ES-I3 (cell line): ENCODE measurements at regions not wholly inside any gene's neighbourhood (a gene's known extent, or its start where the extent isn't known, plus 50 kb on each side); places are given as distances from the start of the nearest gene placed in this dataset.

ENCODE experiments used
- H3K36me3 ChIP-seq: 2 replicates; pipeline ENCODE4 v1.6.1; 2013; ENCODE audit warnings: mild to moderate bottlenecking, low read length, control low read depth, moderate library complexity; ENCODE audit not compliant: insufficient read depth
- H3K4me1 ChIP-seq: 2 replicates; pipeline ENCODE4 v1.6.1; 2013; ENCODE audit warnings: mild to moderate bottlenecking, control low read depth, low read length; ENCODE audit not compliant: insufficient read depth
- H3K9ac ChIP-seq: 2 replicates; pipeline ENCODE4 v1.6.1; 2013; ENCODE audit warnings: low read depth, mild to moderate bottlenecking, low read length, moderate library complexity
- H3K9me3 ChIP-seq: 2 replicates; pipeline ENCODE4 v1.6.1; 2013; ENCODE audit warnings: mild to moderate bottlenecking, low read length, moderate library complexity; ENCODE audit not compliant: control insufficient read depth, insufficient read depth

DNA sequence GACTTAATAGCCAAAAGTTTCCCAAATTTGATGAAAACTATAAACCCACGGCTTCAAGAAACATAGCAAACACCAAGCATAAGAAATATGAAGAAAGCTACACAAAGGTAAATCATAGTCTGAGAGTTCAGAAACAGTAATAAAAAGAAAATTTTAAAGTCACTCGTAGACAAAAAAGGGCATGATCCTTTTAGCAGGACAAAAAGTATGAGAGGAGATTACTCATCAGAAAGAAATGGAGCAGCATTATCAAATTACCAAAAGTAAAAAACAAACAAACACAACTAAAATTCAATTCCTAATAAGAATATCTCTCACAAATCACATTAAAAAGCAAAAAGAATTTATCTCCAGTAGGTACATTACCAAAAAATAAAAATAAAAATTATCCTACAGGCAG, 279.4 kb upstream of the UBE2E2 start:
- Histone ChIP-seq H3K9ac (no peak overlapping the region), H3K36me3 (no peaks in the 10 kb centered on the region), H3K9me3 (no peaks in the 10 kb centered on the region), H3K4me1 (no peaks in the 10 kb centered on the region)

DNA sequence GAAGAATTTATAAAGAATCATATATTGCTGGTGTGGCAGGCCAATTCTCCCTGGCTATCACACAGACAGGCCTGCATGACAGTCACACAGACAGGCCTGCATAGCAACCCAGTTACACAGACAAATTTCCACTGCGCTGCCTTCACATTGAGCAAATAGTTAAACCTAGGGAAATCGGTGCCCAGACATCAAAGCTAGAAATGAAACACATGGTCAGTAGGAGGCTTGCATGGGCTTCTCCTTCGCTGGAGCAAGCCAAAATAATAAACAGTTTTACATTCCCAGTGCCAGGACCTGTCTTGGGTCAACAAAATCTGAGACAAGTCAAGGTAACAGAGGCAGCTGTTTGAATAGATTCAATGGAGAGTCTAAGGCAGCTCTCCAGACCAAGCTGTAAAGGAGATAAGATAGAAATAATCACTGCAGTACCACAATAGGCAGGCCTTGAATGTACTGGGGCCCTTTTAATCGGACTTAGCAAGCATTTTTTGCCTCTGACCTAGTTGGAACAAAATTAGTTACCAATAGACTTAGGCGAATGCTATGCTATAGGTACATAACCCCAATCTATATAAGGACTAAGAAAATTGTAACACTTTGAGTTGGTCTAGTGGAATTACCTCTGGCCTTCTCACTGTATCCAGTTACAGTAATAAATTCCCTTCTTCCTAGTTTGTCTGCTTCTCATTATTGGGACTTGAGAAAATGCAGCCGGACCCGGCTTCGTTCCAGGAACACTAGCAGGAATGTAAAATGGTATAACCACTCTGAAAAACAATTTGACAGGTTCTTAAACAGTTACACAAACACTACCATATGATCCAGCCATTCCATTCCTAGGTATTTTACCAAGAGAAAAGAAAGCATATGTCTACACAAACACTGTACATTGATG, 274.7 kb upstream of the UBE2E2 start:
- Histone ChIP-seq H3K9ac (no peak overlapping the region), H3K4me1 (no peaks in the 10 kb centered on the region)

DNA sequence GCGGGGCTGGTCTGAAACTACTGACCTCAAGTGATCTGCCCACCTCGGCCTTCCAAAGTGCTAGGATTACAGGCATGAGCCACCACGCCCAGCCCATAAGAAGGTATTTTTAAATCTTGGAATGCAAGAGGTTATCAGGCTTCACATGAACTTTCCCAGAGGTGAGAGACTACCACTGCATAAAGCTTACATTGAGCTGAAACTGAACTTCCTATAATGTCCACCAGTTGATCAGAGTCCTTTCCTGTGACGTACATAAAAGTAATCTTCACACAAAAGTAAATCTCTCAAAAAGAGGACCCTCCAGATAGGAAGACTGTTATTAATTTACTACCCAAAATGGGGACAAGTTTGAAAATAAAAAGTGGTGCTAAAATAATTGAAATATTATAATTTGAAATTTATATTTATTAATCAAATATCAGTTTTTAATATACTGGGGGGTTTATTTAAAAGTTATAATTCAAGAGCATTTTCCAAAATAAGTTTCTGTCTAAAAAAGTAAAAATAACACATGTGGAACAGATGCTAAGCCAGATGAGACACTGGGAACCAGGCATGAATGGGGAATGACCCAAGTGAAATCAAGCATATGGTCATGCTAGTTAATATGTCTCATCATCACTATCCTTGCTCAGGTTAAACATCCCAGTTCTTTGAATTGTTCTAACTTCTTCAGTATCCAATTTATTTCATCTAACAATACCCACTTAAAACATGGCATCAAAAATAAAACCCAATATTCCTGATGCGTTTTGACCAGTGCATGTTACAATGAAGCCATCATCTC, 269.9 kb upstream of the UBE2E2 start:
- Histone ChIP-seq H3K9ac (no peak overlapping the region), H3K9me3 (no peaks in the 10 kb centered on the region), H3K4me1 (no peaks in the 10 kb centered on the region), H3K36me3 (no peaks in the 10 kb centered on the region)

More for the DNA sequence above, 274.7 kb upstream of the UBE2E2 start:
- no peaks in the 10 kb centered on the region for H3K9me3 ChIP-seq
- no peaks in the 10 kb centered on the region for H3K36me3 ChIP-seq

DNA sequence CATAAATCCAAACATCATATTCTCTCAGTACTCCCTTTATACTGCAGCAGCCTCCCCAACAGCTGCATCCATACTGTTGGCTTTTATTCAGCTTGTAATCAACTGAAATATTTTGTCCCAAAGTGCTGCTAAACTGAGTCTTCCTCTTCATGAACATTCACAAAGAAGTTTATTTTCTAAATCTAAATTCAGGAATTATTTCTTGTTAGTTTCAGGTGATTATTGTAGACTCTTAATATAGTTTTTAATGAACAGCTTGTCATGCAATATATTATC, 269.3 kb upstream of the UBE2E2 start:
- H3K4me1 ChIP-seq = no peaks in the 10 kb centered on the region
- H3K9ac ChIP-seq = no peak overlapping the region
- no peaks in the 10 kb centered on the region for H3K36me3 ChIP-seq
- no peaks in the 10 kb centered on the region for H3K9me3 ChIP-seq

DNA sequence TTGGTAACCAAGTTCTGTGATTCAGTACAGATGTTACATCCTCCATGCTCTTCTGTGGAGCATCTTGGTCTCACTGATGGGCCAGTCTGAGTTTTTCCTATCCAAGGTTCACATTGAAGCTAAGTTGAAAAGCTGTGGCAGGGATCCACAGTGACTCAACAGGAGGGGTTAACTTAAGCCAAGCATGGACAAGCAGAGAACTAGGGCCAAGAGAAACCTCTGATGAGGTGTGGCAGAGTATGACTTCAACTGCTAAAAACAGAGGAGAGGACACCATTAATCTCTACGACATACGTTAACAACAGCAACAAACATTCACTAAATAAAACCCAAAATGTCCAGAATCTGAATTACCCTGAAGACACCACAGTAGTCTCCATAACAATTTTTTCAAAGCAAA, 268.1 kb upstream of the UBE2E2 start:
- no peaks in the 10 kb centered on the region for H3K4me1 ChIP-seq
- H3K9me3 ChIP-seq = no peaks in the 10 kb centered on the region
- no peak overlapping the region for H3K9ac ChIP-seq
- no peaks in the 10 kb centered on the region for H3K36me3 ChIP-seq

DNA sequence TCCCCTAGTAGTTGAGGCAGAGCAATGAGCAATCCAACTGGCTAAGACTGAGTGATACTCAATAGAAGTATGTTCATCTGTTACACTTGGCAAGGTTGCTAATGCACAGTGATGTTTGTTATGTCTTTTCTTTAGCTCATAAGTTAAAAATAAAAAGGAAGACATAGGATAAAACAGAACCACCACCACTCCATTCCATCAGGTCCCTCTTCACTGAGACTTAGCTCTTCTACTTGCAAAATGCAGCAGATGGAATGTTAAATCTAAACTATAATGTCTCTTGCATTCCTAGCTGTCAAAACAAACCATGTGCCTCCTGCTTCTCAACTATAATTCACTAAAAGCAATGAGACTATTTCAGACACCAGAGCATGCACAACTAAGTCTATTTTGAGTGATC, 265.6 kb upstream of the UBE2E2 start:
- Histone ChIP-seq H3K4me1 (no peaks in the 10 kb centered on the region), H3K36me3 (no peaks in the 10 kb centered on the region), H3K9me3 (no peaks in the 10 kb centered on the region), H3K9ac (no peak overlapping the region)

DNA sequence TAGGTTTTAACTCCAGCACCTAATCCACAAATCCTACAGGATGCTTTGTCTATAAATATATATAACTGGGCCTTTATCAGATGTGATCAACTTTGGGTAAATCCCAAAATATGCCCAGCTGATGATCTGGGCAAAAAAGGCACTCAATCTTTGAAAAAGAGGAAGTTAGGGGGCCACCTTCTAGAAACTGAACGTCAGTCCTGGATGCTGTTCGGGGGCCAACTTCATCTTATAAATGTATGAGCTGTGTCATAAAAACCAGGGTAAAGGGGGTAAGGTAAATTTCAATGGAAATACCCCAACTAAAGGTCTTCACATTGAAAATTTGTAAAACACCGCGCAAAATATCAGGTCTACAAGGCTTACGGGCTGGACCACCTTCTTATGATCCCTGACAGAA, 264.4 kb upstream of the UBE2E2 start:
- Histone ChIP-seq H3K4me1 (no peaks in the 10 kb centered on the region), H3K9me3 (no peaks in the 10 kb centered on the region), H3K9ac (no peak overlapping the region), H3K36me3 (no peaks in the 10 kb centered on the region)

DNA sequence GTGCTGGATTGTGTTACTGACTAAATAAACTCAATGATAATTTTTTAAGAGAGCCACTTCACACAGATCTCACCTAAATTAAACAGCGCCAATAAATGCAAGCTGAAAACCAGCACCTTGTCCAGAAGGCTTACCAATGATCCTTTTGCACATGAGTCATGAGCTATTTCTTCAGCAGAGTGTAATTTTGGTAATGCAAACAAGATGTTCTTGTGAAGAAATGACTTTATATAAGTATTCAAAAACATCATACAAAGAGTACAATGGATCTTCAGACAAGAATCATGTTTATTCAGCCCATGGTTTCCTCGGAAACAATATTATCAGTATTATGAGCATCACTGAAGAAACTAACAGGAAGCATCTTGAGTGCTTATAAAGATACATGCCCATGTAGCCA, 263.8 kb upstream of the UBE2E2 start:
- H3K4me1 ChIP-seq = no peaks in the 10 kb centered on the region
- no peak overlapping the region for H3K9ac ChIP-seq

DNA sequence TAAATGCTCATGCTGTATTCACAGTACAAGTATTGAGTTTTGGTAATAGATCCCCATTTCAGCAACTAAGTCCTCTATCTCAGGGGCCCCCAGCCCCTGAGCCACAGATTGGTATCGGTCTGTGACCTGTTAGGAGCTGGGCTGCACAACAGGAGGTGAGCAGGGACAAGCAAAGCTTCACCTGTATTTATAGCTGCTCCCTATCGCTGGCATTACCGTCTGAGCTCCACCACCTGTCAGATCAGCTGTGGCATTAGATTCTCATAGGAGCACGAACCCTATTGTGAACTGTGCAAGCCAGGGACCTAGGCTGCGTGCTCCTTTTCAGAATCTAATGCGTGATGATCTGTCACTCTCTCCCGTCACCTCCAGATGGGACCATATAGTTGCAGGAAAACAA, 262.8 kb upstream of the UBE2E2 start:
- H3K9me3 ChIP-seq = no peaks in the 10 kb centered on the region
- H3K9ac ChIP-seq = no peak overlapping the region
- no peaks in the 10 kb centered on the region for H3K36me3 ChIP-seq
- H3K4me1 ChIP-seq = no peaks in the 10 kb centered on the region

More for the DNA sequence above, 263.8 kb upstream of the UBE2E2 start:
- no peaks in the 10 kb centered on the region for H3K36me3 ChIP-seq
- no peaks in the 10 kb centered on the region for H3K9me3 ChIP-seq

DNA sequence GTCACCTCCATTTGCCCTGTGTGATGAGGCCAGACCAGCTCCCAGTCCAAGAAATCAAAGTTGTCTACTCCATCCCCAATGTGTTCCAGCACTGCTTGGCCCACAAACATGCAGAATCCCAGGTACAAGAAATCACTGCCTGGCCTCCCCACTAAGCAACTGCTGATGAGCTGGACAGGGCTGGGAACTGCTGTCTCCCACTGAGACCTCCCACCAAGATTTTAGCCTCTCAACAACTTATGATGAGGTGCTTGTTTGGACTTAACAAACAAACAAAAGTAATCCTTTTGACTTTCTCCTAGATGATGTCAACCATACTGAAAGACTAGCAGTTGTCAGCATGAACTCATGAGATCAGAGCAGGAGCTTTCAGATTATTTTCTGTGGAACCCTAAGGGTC, 260.1 kb upstream of the UBE2E2 start:
- H3K9me3 ChIP-seq = no peaks in the 10 kb centered on the region
- H3K36me3 ChIP-seq = no peaks in the 10 kb centered on the region
- no peak overlapping the region for H3K9ac ChIP-seq
- H3K4me1 ChIP-seq = no peaks in the 10 kb centered on the region

DNA sequence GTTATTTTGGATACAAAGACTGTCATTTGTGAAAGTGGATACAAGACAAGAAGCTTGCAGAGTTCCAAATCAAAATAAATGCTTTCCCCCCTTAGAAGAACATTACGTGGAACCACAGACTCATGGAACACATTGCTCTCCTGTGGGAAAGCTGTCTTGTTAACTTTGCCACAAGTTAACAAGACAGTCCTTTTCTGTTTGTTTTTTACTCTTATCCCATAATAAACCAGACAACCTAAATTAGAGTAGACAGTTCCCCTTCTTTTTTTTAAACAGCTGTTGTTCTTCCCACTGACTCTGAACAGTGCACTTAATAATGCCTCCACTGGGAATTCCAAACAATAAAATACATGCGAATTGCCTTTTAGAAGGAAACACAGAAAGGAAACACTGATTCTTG, 255.3 kb upstream of the UBE2E2 start:
- no peaks in the 10 kb centered on the region for H3K36me3 ChIP-seq
- no peaks in the 10 kb centered on the region for H3K9me3 ChIP-seq
- H3K4me1 ChIP-seq = no peaks in the 10 kb centered on the region
- H3K9ac ChIP-seq = no peak overlapping the region

DNA sequence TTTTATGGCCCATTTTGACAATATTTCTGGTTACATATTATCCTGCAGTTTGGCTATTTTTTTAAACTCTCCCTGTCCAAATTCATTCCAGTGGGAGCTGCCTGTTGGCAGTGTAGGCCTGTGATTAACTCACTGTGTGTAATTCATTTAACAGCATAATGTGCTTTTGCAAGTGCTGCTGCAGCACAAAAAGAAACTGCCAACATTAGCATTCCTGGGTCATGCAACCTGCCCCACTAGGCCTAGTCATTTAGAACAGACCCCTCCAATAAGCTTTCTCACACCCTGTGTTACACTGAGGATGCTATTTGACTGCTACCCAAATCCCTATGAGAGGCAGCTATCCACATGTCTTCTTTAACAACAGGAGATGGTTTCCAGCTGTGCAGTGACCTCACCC, 251.2 kb upstream of the UBE2E2 start:
- Histone ChIP-seq H3K9ac (no peak overlapping the region), H3K9me3 (no peaks in the 10 kb centered on the region), H3K36me3 (no peaks in the 10 kb centered on the region), H3K4me1 (no peaks in the 10 kb centered on the region)

DNA sequence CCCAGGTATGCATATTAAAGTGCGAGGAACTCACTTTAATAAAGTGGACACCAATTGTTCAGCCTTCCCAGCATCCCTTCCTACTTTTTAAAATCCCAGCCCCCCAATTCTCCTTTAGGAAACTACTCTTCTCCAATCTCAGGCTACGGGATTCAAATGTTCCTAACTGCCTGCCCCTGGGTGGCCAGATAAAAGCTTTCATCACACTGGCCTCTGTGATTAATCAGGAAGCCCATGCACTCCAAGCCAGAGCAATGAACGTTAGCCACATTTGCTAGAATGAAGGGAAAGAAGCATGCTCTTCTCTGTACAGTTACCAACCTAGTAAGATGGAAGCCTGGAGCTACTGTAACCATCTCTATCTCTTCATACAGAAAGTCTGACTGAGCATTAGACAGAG, 250.3 kb upstream of the UBE2E2 start:
- Histone ChIP-seq H3K9ac (no peak overlapping the region), H3K4me1 (no peaks in the 10 kb centered on the region), H3K36me3 (no peaks in the 10 kb centered on the region), H3K9me3 (no peaks in the 10 kb centered on the region)

DNA sequence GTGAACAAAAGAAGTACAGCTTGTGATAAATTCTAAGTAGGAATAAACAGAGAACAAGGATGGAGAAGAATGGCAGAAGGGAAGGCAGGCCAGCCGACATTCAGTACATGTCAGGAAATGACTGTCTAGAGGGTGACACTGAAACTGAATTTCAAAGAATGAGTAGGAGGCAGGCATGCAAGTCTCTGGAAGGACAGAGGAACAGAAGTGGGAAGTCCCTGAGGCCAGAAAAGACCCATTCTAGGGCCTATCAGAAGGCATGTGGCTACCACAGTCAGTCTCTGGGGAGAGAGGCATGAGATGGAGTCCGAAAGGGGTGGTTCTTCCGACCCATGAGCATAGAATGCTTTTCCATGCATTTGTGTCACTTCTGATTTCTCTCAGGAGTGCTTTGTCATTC, 243.5 kb upstream of the UBE2E2 start:
- H3K9ac ChIP-seq = no peak overlapping the region
- H3K9me3 ChIP-seq = no peaks in the 10 kb centered on the region
- H3K36me3 ChIP-seq = no peaks in the 10 kb centered on the region
- H3K4me1 ChIP-seq = peaks cover 4% of the 10 kb centered on the region; the same call in 1 of the 2 replicates
